Adrenal gland (tissue), 5 donors: ENCODE measurements at regions not wholly inside any gene's neighbourhood (a gene's known extent, or its start where the extent isn't known, plus 50 kb on each side); places are given as distances from the start of the nearest gene placed in this dataset.

ENCODE experiments used
- POLR2A ChIP-seq, 2 donors: fragments of 450-650 bp; IDR thresholded peaks; one replicate each; pipeline ENCODE4 v1.6.1; 2017; ENCODE audit warnings: antibody characterized with exemption in 2 of 2, mild to moderate bottlenecking in 2 of 2, moderate library complexity in 1 of 2
- TF ChIP-seq, protein P1 (sequence below), 6 experiments: fragments of 450-650 bp in 4 of 6; fragments of 200-600 bp in 2 of 6; sonication (generic) in 1 of 6; IDR thresholded peaks; 1 replicate in 5 of 6; 2 replicates in 1 of 6; pipeline versions ENCODE4 v1.5.1 to v1.8.0; 2016 to 2021; ENCODE audit warnings: antibody characterized with exemption in 6 of 6, mild to moderate bottlenecking in 2 of 6, moderate library complexity in 1 of 6
- donor health status: DM: no; HTN: no; CAD: no.

DNA sequence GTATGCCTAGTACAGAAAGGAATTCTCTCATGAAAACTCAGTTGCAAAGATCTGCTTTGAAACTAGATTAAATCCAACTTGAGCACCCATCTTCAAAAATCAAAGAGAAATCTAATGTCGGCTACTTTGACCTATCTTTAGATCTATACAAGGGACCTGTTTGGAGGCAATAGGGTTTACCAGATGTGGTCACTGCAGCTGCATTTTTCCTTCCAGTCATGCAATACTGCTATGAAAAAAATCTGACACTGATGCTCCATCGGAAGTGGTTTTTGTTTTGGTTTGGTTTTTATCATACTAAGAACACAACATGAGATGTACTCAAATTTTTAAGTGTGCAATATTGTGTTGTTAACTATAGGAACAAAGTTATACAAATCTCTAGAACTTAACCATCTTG is 169.5 kb downstream of the BCHE start:
- TF ChIP-seq, protein P1, sequence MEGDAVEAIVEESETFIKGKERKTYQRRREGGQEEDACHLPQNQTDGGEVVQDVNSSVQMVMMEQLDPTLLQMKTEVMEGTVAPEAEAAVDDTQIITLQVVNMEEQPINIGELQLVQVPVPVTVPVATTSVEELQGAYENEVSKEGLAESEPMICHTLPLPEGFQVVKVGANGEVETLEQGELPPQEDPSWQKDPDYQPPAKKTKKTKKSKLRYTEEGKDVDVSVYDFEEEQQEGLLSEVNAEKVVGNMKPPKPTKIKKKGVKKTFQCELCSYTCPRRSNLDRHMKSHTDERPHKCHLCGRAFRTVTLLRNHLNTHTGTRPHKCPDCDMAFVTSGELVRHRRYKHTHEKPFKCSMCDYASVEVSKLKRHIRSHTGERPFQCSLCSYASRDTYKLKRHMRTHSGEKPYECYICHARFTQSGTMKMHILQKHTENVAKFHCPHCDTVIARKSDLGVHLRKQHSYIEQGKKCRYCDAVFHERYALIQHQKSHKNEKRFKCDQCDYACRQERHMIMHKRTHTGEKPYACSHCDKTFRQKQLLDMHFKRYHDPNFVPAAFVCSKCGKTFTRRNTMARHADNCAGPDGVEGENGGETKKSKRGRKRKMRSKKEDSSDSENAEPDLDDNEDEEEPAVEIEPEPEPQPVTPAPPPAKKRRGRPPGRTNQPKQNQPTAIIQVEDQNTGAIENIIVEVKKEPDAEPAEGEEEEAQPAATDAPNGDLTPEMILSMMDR (IDR thresholded peaks at IDR 0.05), result no peak
- TF ChIP-seq POLR2A (IDR thresholded peaks at IDR 0.05), result no peak
